PC-3 (cell line): ENCODE measurements at regions not wholly inside any gene's neighbourhood (a gene's known extent, or its start where the extent isn't known, plus 50 kb on each side); places are given as distances from the start of the nearest gene placed in this dataset.

Source experiments
- CTCF ChIP-seq: fragments of 300-600 bp; sonication (generic); conservative IDR thresholded peaks from 2 replicates; pipeline ENCODE4 v1.5.1; 2017; ENCODE audit warnings: antibody characterized with exemption, low read depth, mild to moderate bottlenecking, low read length
- EZH2 ChIP-seq: fragments of 300-600 bp; sonication (generic); IDR thresholded peaks from one replicate; pipeline ENCODE4 v1.6.1; 2017; ENCODE audit warnings: antibody characterized with exemption, mild to moderate bottlenecking, low read length; ENCODE audit not compliant: unreplicated experiment
- EZH2phosphoT487 ChIP-seq: fragments of 300-600 bp; sonication (generic); IDR thresholded peaks from 2 replicates; pipeline ENCODE4 v1.6.1; 2018; ENCODE audit warnings: mild to moderate bottlenecking, antibody characterized with exemption, low read length, borderline replicate concordance

GRCh38 chrX:3256868-3257267 is 89.6 kb downstream of the MXRA5 start:
- no peak for TF ChIP-seq CTCF
- TF ChIP-seq EZH2phosphoT487, result no peak
- TF ChIP-seq EZH2, result no peak
